ENCODE measurements at regions not wholly inside any gene's neighbourhood (a gene's known extent, or its start where the extent isn't known, plus 50 kb on each side); places are given as distances from the start of the nearest gene placed in this dataset.

DNA sequence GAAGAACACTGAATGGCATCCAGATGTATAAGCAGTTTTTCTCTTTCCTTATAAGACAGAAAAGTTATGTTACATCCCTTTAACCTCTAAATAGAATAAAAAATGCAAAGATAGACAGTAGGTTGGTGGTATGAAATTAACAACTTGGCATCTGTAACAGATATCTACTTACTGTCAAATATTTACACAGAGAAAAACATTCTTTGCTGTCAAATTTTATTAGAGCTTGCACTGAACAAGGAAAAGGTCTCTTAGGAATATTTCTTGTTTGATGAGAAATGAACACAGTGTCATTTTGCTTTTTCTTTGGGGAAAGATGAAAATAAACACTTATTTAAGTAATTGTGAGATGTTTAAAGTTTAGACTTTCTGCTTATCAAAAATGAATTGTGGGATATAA, 65.6 kb upstream of the PCDH15 start:
- H3K4me3 ChIP-seq (ENCODE audit: low read length), result no peak overlapping the region
- no peaks in the 10 kb centered on the region for H3K9me2 ChIP-seq (replicated peaks; ENCODE audit: insufficient read depth, low read length)
- no peaks in the 10 kb centered on the region for H3K4me1 ChIP-seq (ENCODE audit: low read length)
- H3K27me3 ChIP-seq (replicated peaks; ENCODE audit: insufficient read depth, low read length), result no peaks in the 10 kb centered on the region
- H3K79me2 ChIP-seq (ENCODE audit: low read length), result no peaks in the 10 kb centered on the region
- no peaks in the 10 kb centered on the region for H3F3A ChIP-seq (ENCODE audit: insufficient read depth, low read length)
- H2AFZ ChIP-seq (ENCODE audit: low read length), result no peak overlapping the region
- H3K9me3 ChIP-seq (replicated peaks; ENCODE audit: insufficient read depth, low read length), result no peaks in the 10 kb centered on the region
- TF ChIP-seq EZH2phosphoT487 (IDR thresholded peaks at IDR 0.05; ENCODE audit: low read length) (no peak), EZH2 (optimal IDR thresholded peaks at IDR 0.05; ENCODE audit: low read depth, low read length) (no peak)
- TF ChIP-seq, protein P1, sequence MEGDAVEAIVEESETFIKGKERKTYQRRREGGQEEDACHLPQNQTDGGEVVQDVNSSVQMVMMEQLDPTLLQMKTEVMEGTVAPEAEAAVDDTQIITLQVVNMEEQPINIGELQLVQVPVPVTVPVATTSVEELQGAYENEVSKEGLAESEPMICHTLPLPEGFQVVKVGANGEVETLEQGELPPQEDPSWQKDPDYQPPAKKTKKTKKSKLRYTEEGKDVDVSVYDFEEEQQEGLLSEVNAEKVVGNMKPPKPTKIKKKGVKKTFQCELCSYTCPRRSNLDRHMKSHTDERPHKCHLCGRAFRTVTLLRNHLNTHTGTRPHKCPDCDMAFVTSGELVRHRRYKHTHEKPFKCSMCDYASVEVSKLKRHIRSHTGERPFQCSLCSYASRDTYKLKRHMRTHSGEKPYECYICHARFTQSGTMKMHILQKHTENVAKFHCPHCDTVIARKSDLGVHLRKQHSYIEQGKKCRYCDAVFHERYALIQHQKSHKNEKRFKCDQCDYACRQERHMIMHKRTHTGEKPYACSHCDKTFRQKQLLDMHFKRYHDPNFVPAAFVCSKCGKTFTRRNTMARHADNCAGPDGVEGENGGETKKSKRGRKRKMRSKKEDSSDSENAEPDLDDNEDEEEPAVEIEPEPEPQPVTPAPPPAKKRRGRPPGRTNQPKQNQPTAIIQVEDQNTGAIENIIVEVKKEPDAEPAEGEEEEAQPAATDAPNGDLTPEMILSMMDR (IDR thresholded peaks at IDR 0.05; ENCODE audit: low read length), result no peak
- H4K20me1 ChIP-seq (ENCODE audit: insufficient read depth, low read length), result no peaks in the 10 kb centered on the region
- no peak overlapping the region for H3K27ac ChIP-seq (ENCODE audit: low read length)
- no peak overlapping the region for H3K9ac ChIP-seq (ENCODE audit: low read length)
- H3K4me2 ChIP-seq (ENCODE audit: low read depth, low read length), result no peak overlapping the region
- no peaks in the 10 kb centered on the region for H3K36me3 ChIP-seq (replicated peaks; ENCODE audit: insufficient read depth, low read length)
- DNase-seq, result no peak

DNA sequence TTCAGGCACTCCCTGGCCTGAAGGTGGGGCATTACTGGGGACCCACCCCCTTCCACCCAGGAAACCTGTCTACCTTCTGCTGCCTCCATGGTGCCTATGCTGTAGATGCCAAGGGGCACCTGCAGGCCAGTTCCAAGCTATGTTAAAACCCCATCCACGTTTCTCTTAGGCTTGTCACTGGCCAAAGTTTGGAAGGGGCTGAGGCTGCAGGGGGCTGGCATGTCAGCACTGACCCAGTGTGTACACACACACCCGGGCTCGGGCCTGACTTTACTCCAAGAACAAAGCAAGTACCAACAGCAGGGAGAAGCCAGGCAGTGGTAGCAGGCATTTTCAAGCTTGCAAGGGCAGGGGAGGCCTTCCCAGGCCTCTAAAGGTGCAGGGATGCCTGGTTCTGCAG, 53.8 kb upstream of the PCDH15 start:
- Histone ChIP-seq H3K36me3 (replicated peaks; ENCODE audit: insufficient read depth, low read length) (no peaks in the 10 kb centered on the region), H3K27me3 (replicated peaks; ENCODE audit: insufficient read depth, low read length) (no peaks in the 10 kb centered on the region), H3K9me2 (replicated peaks; ENCODE audit: insufficient read depth, low read length) (no peaks in the 10 kb centered on the region), H3K79me2 (ENCODE audit: low read length) (no peaks in the 10 kb centered on the region), H3K9me3 (replicated peaks; ENCODE audit: insufficient read depth, low read length) (no peaks in the 10 kb centered on the region), H3K27ac (ENCODE audit: low read length) (no peak overlapping the region), H4K20me1 (ENCODE audit: insufficient read depth, low read length) (no peaks in the 10 kb centered on the region), H3F3A (ENCODE audit: insufficient read depth, low read length) (no peaks in the 10 kb centered on the region), H3K4me2 (ENCODE audit: low read depth, low read length) (no peak overlapping the region), H3K4me1 (ENCODE audit: low read length) (no peaks in the 10 kb centered on the region), H3K4me3 (ENCODE audit: low read length) (no peak overlapping the region), H2AFZ (ENCODE audit: low read length) (no peak overlapping the region), H3K9ac (ENCODE audit: low read length) (no peak overlapping the region)
- no peak for DNase-seq
- TF ChIP-seq, protein P1 (IDR thresholded peaks at IDR 0.05; ENCODE audit: low read length), result no peak
- no peak for TF ChIP-seq EZH2phosphoT487 (IDR thresholded peaks at IDR 0.05; ENCODE audit: low read length)
- TF ChIP-seq EZH2 (optimal IDR thresholded peaks at IDR 0.05; ENCODE audit: low read depth, low read length), result no peak

- Histone ChIP-seq H3K36me3 (replicated peaks; ENCODE audit: insufficient read depth, low read length) (no peaks in the 10 kb centered on the region), H3K27ac (ENCODE audit: low read length) (no peak overlapping the region), H3K4me3 (ENCODE audit: low read length) (no peak overlapping the region), H3K79me2 (ENCODE audit: low read length) (no peaks in the 10 kb centered on the region), H3K4me1 (ENCODE audit: low read length) (no peaks in the 10 kb centered on the region), H4K20me1 (ENCODE audit: insufficient read depth, low read length) (no peaks in the 10 kb centered on the region), H3K27me3 (replicated peaks; ENCODE audit: insufficient read depth, low read length) (no peaks in the 10 kb centered on the region), H3K9me2 (replicated peaks; ENCODE audit: insufficient read depth, low read length) (no peaks in the 10 kb centered on the region; the same call in 1 of the 2 replicates), H3F3A (ENCODE audit: insufficient read depth, low read length) (no peaks in the 10 kb centered on the region), H3K9me3 (replicated peaks; ENCODE audit: insufficient read depth, low read length) (no peaks in the 10 kb centered on the region), H3K4me2 (ENCODE audit: low read depth, low read length) (no peak overlapping the region), H3K9ac (ENCODE audit: low read length) (no peak overlapping the region), H2AFZ (ENCODE audit: low read length) (no peak overlapping the region)
- no peak for DNase-seq
- TF ChIP-seq EZH2 (optimal IDR thresholded peaks at IDR 0.05; ENCODE audit: low read depth, low read length) (no peak), EZH2phosphoT487 (IDR thresholded peaks at IDR 0.05; ENCODE audit: low read length) (no peak)
- TF ChIP-seq, protein P1 (IDR thresholded peaks at IDR 0.05; ENCODE audit: low read length), result no peak
Observed at GRCh38 chr10:54854389-54854788, 53.4 kb upstream of the PCDH15 start.
